HG03457 (cell line): ENCODE measurements at regions not wholly inside any gene's neighbourhood (a gene's known extent, or its start where the extent isn't known, plus 50 kb on each side); places are given as distances from the start of the nearest gene placed in this dataset.

Experiments
- ATAC-seq: cut with Tn5 transposase; IDR thresholded peaks from one replicate; pipeline ENCODE4 v1.9.1; 2021; ENCODE audit warnings: moderate number of reproducible peaks; ENCODE audit not compliant: unreplicated experiment

DNA sequence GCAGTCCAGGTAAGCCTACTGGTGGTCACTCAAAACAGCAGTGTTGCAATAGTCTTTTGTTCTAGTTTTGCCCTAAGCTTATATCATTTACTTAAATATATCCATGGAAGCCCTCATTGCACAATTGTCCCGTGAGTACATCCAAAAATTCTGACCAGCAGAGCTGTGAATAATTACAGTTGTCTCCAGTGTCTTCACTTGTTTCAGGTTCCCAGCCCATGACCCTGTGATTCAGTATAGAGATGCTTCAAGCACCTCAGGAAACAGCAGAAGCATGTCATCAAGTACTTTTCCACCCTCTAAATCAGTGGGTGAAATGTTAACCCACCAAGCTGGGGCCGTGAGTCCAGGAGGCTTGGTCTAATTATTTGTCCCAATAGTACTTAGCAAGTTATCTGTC is 214.9 kb upstream of the RPS6KA3 start:
- no peak for ATAC-seq

DNA sequence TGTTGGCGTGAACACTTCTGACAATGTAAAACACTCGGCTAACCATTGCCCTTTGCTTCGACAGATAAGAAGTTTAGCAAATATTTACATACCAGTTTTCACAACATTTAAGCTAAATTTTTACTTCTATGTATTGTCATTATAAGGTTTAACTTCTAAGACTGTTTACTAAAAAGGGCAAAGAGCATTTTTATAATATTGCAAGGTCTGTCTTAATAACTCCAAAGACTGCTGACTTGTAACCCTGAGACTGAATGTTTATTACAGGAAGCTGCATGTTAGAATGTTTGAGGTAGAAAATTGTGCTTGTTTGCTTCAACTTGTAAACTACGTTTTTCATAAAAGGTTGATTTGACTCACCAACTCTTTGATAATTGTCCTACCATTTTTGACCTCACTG is 213.2 kb upstream of the RPS6KA3 start:
- no peak for ATAC-seq

DNA sequence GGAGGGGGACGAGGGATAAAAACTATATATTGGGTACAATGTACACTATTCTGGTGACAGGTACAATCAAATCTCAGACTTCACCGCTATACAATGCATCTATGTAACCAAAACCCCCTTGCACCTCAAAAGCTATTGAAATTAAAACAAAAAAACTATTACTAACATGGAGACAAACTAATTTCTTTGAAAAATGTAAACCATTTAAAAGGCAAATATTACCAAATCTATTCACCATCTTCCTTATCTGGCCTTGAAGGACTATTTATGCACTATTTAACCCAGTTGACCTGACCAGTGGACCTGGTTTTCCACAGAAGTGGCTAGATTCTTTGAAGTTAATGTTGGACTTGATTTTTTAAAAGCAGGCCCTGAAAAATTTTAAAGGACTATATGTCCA is 212.3 kb upstream of the RPS6KA3 start:
- no peak for ATAC-seq

DNA sequence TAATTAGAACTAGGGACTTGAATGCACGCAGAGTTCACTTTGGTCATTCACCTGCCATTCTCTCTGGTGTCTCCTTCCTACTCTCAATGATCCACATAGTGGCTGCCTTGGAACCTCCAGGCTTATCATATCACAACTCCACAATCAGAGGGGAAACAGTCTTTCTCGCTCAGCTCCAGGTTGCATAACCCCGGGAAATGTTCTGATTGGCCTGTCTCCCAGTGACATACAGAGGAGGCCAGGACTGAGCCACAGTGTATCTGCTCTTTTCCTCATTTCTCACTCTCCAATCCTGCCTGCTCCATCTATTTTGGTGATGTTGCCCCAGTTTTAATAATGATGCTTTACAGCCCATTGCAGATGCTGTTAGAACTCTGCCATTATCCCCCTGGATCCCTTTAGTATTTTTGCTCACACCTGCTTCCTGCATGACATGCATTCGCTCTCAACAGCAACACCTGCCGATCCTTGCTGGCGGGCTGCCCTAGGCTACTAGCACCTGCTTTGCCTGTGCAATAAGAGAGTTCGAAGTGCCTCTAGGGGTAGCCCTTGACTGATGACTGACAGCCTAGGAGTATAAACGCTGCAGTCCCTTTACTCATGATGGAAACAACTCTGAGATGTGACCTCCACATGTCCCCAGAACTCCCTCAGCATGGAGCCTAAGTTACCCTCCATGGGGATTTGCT is 211.3 kb upstream of the RPS6KA3 start:
- ATAC-seq = no peak

DNA sequence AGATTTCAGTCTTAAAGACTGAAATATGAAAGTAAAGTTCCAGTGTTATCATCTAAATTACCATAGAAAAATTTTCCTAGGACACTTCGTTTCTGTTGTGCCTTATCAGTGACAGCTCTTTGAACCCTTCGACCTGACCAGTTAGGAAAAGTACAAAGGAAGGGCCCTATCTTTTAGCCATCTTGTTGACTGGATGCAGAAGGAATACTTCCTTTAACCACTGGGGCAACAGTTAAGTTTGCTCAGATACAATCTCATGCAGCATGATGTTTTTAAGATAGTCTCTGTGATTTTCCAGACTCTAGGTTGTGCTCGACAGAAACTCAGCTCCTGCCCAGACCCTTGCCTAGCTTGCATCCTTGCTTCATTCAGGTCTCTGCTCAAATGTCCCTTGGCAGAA is 210.5 kb upstream of the RPS6KA3 start:
- no peak for ATAC-seq

DNA sequence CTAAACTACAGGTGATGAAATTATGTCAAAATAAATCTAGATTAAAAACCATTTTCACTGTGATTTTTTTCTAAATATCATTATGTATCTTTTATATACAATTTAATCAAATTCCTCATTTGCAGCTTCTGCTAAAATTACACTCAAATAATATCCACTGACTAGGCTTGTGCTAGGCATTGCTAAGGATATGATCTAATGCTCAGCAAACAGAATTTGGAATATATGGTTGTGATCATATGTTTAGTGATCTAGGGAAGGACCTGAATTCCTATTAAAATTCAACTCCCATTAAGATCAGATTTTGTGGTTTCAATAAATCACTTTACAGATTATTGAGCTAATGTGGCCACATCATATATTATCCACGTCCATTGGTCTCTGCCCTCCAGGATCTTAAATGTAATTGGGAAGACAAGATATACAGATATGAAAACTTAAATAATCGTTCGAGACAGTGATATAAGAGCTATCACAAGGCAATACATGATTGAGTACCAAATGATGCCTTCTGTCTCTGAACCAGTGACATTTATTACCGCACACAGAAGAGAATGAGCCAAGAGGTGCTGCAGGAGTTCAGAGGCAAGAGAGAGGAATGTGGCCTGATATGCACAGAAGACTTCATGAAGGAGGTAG is 206.0 kb upstream of the RPS6KA3 start:
- no peak for ATAC-seq

DNA sequence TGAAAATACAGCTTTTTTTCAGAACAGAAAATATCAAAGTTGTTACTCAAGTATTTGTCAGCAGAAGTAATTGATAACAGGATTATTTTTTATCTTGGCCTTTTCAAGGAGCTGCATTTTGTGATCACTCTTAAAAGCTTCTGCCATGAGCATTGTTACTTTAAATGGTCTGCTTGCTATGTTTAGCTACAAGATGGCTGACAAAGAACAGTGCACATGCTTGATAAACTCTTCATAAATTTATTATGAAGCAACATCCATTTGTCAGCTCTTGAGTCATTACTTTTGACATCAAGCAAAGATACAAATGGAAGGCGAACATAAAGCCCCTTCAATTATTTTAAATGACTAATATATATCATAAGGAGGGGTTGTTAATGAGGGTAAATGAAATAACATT is 205.4 kb upstream of the RPS6KA3 start:
- no peak for ATAC-seq

DNA sequence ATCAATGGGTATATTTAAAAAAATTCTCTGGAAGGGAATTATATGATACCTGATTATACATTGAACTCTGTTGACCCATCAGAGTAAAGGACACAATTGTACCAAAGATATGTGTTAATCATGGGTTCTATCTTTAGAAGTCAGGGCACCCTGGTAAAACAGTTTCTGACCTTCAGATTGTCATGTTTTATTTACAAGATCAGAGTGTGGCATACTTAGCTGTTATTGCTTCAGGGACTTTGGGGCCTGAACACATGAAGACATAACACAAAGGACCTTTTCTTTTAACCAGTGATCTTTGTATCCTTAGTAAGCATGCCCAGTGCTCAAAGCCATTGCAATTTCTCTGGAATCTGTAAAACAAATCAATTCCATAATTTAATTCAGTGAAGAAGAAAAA is 204.8 kb upstream of the RPS6KA3 start:
- ATAC-seq = no peak

DNA sequence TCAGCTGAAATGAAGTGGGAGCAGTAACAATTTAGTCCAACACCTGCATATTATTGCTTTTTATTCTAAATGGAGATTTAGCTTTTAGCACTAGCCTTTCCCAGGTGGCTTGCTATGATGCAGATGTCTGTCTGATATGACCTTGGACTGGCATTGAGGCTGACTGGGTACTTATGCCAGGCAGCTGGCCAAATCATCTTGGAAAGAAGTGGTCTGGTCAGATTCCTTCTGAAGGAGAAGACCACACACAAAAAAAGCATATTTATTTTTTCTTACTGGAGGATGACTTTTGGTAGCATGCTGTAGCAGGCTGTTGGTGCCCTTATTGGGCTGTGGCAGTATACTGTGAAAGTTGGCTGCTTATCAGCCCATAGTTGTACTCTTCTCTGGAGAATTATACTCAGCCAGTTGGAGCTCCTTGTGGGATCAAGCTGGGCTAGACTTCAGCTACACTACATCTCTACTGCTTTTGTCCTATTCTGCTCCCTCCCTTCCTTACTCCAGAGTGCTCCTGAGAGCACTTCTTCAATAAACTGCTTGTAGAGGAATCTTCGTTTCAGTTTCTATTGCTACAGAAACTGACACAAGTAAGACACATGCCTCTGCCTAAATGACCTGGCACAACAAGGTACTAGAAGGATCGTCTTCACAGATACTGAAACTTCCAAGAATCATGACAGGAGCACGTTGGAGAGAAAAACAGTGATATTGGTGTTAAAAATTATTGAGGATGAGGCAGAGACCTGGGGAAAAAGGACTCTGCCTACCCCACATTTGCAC is 196.8 kb upstream of the RPS6KA3 start:
- no peak for ATAC-seq

DNA sequence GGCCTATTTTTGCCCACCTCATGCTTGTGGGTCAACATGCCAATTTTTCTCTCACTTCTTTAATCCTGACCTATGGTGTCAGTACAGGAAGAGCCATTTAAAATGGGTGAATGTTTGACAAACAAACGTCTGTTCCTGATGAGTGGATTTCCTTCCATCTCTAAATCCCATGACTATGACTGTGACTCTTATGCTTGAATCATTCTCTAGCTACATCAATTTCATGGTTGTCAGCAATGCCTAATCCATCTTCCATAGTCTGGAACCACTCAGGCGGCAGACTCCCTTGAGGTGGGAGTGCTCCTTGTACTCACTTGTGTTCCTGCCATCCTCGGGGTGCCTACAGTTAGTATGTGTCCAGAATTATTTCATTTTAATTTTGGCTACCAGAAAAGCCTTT is 194.9 kb upstream of the RPS6KA3 start:
- ATAC-seq = no peak

DNA sequence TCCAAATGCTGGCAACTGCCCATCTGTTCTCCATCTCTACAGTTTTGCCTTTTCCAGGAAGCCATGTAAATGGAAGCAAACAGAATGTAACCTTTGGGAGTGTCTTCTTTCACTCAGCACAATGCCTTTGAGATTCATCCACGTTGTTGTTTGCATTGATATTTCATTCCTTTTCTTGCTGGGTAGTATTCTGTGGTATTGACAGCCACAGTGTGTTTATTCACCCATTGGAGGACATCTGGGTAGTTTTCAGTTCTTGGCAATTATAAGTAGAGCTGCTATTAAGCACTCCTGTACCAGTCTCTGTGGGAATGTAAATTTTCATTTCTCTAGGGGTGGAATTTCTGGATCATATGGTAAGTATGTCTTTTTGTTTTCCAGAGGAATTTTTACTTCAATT is 194.3 kb upstream of the RPS6KA3 start:
- no peak for ATAC-seq

DNA sequence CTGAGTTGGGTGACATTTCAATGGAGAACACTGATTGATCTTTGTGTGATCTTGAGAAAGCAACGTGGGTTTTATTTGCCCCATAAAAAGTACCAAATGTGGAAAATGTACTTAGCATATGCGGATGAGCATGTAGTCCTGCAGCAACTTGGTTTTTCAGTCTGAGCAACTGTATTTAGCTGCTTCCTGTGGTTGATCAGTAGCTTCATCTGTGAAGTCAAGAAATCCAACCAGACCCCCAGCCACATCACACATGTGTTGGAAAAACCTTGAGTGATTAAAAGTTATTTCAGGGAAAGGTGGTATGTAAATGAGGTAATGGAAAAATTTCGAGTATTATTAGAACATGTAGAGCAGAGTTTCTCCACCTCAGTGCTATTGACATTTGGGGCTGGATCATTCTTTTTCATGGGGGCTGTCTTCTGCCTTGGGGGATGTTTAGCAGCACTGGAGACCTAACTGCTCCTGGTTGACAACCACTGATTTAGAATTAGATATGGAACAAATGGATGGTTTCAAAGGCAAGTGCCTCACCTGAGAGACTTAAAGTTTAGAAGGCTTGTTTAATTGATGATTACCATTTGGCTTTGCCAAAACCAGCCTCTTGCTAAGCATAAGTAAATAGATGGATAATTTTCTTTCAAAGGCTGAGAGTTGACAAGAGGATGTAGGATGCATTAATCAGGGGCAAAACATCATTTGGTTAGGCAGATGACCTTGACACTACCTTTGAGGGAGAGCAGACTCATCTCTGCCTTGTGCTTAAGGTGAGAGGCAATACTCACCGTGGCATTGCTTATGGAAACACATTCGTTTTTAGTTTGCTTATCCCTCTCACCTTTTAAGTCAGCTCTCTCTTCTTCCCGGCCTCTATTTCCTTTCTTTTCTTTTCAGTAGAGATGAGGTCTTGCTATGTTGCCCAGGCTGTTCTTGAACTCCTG is 193.0 kb upstream of the RPS6KA3 start:
- no peak for ATAC-seq

DNA sequence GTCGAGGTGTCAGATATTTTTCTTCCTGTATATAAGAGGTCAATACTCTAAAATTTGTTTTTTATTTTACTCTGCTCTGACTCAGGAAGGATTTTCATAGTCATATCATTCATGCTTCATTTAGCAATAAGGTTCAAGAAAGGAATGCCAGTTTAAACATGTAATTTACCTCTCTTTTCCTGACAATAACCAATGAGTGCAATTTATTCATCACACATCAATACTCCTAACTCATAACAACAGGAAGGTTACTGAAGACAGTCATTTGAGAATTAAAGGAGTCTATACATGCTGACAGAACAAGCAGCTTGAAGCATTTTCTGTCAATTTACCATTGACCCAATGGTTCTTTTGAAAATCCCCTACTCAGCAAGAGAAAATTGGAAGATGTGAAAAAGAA is 190.3 kb upstream of the RPS6KA3 start:
- ATAC-seq = no peak

DNA sequence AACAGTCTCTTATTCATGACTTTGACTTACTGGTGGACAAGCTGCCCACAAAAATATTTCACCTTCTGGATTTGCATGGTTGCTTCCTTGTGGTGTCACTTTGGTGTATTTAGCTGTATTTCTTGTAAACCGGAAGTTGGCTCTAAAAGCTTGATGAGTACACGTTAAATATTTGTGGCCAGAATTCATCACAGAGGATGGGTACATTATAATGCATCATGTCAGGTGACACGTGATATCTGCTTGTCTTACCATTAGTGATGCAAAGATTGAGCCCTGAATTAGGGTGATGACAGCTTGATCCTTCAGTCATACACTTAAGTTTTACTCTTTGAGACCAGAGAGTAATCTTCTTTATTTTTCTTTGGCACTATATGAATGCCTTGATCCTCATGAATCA is 188.3 kb upstream of the RPS6KA3 start:
- ATAC-seq = no peak

DNA sequence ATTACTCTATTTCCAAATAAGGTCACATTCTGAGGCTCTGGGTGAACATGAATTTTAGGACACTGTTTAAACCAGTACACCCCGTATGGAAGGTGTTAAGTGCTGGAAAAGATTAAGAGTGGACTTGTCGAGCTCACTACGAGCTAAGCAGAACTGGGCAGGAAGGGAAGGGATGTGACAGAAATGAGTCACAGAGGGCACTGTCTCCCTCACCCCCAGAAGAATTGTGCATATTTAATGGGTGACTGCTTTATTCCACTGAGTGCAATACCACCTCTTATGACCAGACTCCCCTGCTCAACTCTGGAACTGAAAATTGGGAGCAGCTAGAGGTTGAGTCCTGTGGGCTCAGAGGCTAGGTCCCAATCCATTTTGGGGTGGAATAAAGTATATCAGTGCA is 187.4 kb upstream of the RPS6KA3 start:
- no peak for ATAC-seq

DNA sequence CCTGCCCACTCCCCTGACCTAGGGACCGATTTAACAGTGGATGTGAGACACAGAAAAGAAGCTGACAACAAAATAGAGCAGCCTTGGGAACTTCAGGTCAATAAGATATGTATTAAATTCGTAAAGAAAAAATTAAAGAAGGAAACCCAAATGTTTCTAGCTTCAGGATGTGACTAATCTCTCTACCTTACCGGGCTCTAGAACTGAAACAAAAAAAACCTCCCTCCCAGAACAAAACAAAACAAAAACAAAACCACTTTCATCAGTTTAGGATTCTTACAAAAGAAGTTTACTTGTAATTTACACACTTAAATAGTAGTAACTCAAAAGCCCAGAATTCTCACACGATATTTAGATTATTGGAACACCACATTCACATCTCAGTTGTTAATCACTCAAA is 185.8 kb upstream of the RPS6KA3 start:
- no peak for ATAC-seq

DNA sequence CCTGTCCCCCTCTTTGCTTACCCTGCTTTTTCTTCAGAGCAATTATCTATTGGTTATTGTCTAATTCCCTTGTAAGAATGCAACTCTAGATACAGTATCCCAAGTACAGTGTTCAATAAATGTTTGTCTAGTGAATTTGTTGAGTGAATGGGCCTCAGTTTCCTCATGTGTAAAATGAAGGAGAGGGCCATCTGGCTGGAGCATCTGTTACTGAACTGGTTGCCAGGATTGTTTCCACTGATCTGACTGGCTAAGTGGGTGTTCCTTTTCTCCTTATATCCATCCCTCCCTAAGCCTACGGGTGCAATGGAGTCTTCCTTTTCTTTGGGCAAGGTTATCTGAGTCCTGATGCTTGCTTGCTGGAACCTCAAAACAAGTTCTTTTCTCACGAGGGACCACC is 185.2 kb upstream of the RPS6KA3 start:
- ATAC-seq = no peak

DNA sequence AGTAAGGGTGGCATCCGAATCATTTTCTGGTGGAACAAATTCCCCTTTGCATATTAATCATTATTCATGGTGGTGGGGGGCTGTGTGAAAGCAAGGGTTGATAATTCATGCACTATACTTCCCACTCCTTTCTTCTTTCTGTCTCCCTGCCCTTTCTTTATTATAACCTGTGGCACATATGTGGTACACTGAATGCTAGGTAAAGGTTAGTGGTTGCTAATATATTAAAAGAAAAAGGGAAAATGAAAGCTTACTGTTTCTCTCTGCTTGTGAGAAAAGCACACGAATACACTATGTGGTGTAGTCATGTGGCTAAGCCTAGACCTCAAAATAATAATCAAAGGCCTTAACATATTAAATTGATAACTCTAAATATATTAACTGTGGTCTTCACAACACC is 178.4 kb upstream of the RPS6KA3 start:
- no peak for ATAC-seq

DNA sequence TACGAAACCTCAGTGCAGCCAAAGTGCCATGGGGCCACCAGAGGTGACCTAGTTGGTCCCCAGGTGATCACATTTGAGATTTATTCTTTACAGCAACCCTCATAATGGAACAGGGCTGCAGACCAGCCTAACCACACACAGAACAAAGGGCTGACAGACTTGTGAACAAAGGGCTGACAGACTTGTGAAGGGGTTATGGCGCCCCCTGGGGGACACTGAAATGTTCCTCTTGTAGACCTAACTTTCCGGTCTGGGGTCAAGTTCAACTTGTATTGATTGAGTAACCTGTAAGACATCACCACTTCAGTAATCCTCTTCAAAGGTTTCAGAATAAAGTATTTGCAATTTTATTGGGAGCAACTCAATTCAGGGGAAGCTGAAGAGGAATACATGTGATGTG is 175.9 kb upstream of the RPS6KA3 start:
- no peak for ATAC-seq

DNA sequence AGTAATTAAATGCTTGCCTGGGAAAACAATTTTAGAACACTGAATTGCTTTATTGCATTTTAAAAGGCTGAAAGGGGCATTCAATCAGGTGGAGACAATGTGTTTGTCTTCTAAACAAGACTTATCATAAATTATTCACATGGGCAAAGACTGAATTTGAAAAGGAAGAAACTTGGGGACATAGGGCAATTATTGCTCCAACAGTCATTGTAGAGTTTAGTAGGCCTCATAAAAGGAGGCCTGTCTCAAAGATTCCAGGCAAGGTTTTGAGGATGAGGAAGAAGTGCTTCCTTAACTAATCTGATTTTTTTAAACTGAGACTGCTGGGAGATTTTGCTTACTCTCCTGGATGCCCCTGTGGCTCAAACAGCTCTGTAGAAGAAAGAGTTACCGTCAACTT is 174.4 kb upstream of the RPS6KA3 start:
- ATAC-seq = no peak

DNA sequence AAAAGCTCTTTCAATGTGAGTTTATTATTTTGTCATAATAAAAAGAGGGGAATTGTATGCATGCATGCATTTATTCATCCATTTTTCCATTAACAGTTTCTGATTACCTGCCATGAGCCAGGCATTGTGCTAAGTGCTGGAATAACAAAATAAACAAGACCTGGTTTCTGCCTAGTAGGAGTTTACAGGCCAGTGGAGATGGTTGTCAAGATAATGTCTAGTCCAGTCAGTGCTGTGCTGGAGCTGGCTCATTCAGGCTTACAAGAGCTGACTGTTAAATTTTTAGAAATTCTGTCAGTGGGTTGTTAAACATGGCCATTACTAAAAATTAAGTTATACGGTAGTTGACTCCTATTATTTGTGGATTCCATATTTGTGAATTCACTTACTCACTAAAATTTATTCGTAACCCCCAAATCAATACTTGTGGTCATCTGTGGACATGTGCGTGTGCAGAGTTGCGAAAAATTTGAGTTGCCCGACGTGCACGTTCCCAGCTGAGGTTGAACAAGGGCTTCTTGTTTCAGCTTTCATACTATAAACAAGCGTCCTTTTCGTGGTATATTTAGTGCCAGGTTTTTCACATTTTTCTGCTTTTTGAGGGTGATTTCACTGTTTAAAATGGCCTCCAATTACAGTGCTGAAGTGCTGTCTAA is 172.3 kb upstream of the RPS6KA3 start:
- no peak for ATAC-seq
